GM10248 (cell line): ENCODE measurements at regions not wholly inside any gene's neighbourhood (a gene's known extent, or its start where the extent isn't known, plus 50 kb on each side); places are given as distances from the start of the nearest gene placed in this dataset.

Experiments
- CTCF ChIA-PET: fragments of 300-600 bp; sonication (Branson Sonifier 250); formaldehyde crosslinking; extraction: SDS; loops from one replicate; lab custom pipeline; 2021; ENCODE audit warnings: antibody characterized with exemption; lab: Yijun Ruan, JAX
- POLR2A ChIA-PET: fragments of 350-650 bp; sonication (Branson Sonifier 250); formaldehyde crosslinking; extraction: SDS; loops from one replicate; lab custom pipeline; 2020; ENCODE audit warnings: antibody characterized with exemption; lab: Yijun Ruan, JAX
- DNase-seq: peaks from one replicate; pipeline ENCODE4 v3.0.0; 2012; ENCODE audit errors: extremely low spot score
- CTCF ChIP-seq: IDR thresholded peaks from 2 replicates; pipeline ENCODE4 v1.5.1; 2012; ENCODE audit warnings: mild to moderate bottlenecking, low read depth; ENCODE audit errors: extremely low read depth, missing control alignments, control extremely low read depth

GRCh38 chr7:42617071-42617765 is 294.7 kb downstream of the C7orf25 start:
- no peak for TF ChIP-seq CTCF
- ChIA-PET POLR2A (no interaction called here), CTCF (no interaction called here)
- DNase-seq = no peak

GRCh38 chr7:42614636-42615035 is 297.2 kb downstream of the C7orf25 start:
- ChIA-PET POLR2A (no interaction called here), CTCF (no interaction called here)
- TF ChIP-seq CTCF = no peak
- no peak for DNase-seq

GRCh38 chr7:42611961-42612360 is 299.9 kb downstream of the C7orf25 start:
- CTCF ChIA-PET = interaction anchor here (1.2 kb wide), 1 partner anchor 10 kb away, joined by 3 read pairs; no protein-coding TSS in a partner anchor
- POLR2A ChIA-PET = no interaction called here

GRCh38 chr7:42611289-42611928 is 300.5 kb downstream of the C7orf25 start:
- DNase-seq = no peak
- no peak for TF ChIP-seq CTCF
- ChIA-PET POLR2A (no interaction called here), CTCF (no interaction called here)

More at GRCh38 chr7:42611961-42612360, 299.9 kb downstream of the C7orf25 start:
- no peak for DNase-seq
- no peak for TF ChIP-seq CTCF

- no peak for DNase-seq
- CTCF ChIA-PET = no interaction called here
- POLR2A ChIA-PET = no interaction called here
- no peak for TF ChIP-seq CTCF
Measured at GRCh38 chr7:42606193-42606905, 305.5 kb downstream of the C7orf25 start.

GRCh38 chr7:42605406-42606192 is 306.3 kb downstream of the C7orf25 start:
- CTCF ChIA-PET = interaction anchor here (2.6 kb wide), 1 partner anchor 15 kb away, joined by 6 read pairs; no protein-coding TSS in a partner anchor
- POLR2A ChIA-PET = no interaction called here
- no peak for TF ChIP-seq CTCF
- DNase-seq = no peak
